PC-9 (cell line): ENCODE measurements at regions not wholly inside any gene's neighbourhood (a gene's known extent, or its start where the extent isn't known, plus 50 kb on each side); places are given as distances from the start of the nearest gene placed in this dataset.

Source experiments
- EZH2 ChIP-seq: fragments of 200-600 bp; sonication (generic); IDR thresholded peaks from 2 replicates; pipeline ENCODE4 v1.8.0; 2017; ENCODE audit warnings: antibody characterized with exemption, low read depth
- TF ChIP-seq, protein P1 (sequence below): fragments of 200-600 bp; sonication (generic); conservative IDR thresholded peaks from 2 replicates; pipeline ENCODE4 v1.6.1; 2017; ENCODE audit warnings: mixed run types, antibody characterized with exemption, mild to moderate bottlenecking, moderate library complexity

DNA sequence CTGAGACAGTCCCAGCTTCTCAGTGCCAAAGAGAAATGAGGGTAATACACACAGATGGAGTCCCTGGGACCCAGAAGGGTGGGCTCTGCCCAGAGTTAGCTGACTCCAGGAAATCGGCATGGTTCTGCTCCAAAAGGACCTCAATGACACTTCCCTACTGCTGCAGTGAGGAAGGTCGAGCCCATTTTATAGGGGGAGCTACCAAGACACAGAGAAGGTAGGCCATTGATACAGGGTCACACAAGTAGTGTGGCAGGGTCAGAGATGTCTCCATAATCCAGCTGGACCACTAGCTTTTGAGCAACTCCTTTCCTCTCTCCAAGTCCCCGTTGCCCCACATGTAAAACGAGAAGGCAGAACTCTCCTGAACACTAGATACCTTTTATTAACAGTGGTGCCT is 276.9 kb downstream of the MYCN start:
- TF ChIP-seq, protein P1, sequence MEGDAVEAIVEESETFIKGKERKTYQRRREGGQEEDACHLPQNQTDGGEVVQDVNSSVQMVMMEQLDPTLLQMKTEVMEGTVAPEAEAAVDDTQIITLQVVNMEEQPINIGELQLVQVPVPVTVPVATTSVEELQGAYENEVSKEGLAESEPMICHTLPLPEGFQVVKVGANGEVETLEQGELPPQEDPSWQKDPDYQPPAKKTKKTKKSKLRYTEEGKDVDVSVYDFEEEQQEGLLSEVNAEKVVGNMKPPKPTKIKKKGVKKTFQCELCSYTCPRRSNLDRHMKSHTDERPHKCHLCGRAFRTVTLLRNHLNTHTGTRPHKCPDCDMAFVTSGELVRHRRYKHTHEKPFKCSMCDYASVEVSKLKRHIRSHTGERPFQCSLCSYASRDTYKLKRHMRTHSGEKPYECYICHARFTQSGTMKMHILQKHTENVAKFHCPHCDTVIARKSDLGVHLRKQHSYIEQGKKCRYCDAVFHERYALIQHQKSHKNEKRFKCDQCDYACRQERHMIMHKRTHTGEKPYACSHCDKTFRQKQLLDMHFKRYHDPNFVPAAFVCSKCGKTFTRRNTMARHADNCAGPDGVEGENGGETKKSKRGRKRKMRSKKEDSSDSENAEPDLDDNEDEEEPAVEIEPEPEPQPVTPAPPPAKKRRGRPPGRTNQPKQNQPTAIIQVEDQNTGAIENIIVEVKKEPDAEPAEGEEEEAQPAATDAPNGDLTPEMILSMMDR: no peak
- TF ChIP-seq EZH2: no peak
